H1 (cell line): ENCODE measurements at regions not wholly inside any gene's neighbourhood (a gene's known extent, or its start where the extent isn't known, plus 50 kb on each side); places are given as distances from the start of the nearest gene placed in this dataset.

Experiments used
- BACH1 ChIP-seq: IDR thresholded peaks from 2 replicates; pipeline ENCODE4 v1.6.1; 2012; ENCODE audit warnings: low read length, improper control_type of control experiment
- CHD2 ChIP-seq: IDR thresholded peaks from 2 replicates; pipeline ENCODE4 v1.6.1; 2012; ENCODE audit warnings: low read length, improper control_type of control experiment
- EGR1 ChIP-seq: IDR thresholded peaks from 2 replicates; pipeline ENCODE4 v1.6.1; 2011; ENCODE audit warnings: low read depth, low read length, borderline replicate concordance
- RAD21 ChIP-seq, 2 experiments: IDR thresholded peaks in 1 of 2; conservative IDR thresholded peaks in 1 of 2; 2 replicates each; pipeline ENCODE4 v1.6.1; 2011; ENCODE audit warnings: low read depth in 2 of 2, low read length in 2 of 2, improper control_type of control experiment in 1 of 2, inconsistent platforms in 1 of 2, mild to moderate bottlenecking in 1 of 2, moderate library complexity in 1 of 2
- SAP30 ChIP-seq: fragments of 300-600 bp; sonication (generic); IDR thresholded peaks from 2 replicates; pipeline ENCODE4 v1.7.1; 2012; ENCODE audit warnings: low read length, moderate library complexity, mild to moderate bottlenecking, inconsistent platforms; ENCODE audit not compliant: insufficient read depth, insufficient replicate concordance
- SUZ12 ChIP-seq: fragments of 200-600 bp; sonication (generic); IDR thresholded peaks from 2 replicates; pipeline ENCODE4 v1.6.1; 2012; ENCODE audit warnings: mild to moderate bottlenecking, inconsistent platforms, low read length, moderate library complexity, mixed read lengths
- TCF12 ChIP-seq: IDR thresholded peaks from 2 replicates; pipeline ENCODE4 v1.6.1; 2011; ENCODE audit warnings: low read depth, mild to moderate bottlenecking, low read length
- TF ChIP-seq, protein P1 (sequence below): fragments of 300-600 bp; sonication (generic); IDR thresholded peaks from 2 replicates; pipeline ENCODE4 v1.7.1; 2012; ENCODE audit warnings: low read length, moderate library complexity, mild to moderate bottlenecking, inconsistent platforms; ENCODE audit not compliant: insufficient replicate concordance

DNA sequence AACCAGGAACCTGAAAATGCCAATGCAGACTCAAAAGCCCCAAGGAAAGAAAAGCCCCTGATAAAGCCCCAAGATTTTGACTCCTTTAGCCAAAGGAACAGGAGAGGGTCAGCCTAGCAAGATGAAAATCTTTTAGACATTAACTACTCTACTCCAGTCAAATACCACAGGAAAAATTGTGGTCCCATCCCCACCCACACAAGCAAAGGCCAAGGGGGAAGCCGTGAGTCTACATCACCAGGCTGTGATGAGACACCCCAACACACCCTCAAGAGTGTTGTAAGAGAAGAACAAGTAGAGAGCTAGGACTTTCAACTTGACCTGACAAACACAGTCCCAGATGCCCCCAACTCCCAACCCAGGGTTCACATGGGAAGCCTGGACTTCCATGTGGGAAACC is 192.8 kb upstream of the NR5A2 start (continued):
- TF ChIP-seq, protein P1, sequence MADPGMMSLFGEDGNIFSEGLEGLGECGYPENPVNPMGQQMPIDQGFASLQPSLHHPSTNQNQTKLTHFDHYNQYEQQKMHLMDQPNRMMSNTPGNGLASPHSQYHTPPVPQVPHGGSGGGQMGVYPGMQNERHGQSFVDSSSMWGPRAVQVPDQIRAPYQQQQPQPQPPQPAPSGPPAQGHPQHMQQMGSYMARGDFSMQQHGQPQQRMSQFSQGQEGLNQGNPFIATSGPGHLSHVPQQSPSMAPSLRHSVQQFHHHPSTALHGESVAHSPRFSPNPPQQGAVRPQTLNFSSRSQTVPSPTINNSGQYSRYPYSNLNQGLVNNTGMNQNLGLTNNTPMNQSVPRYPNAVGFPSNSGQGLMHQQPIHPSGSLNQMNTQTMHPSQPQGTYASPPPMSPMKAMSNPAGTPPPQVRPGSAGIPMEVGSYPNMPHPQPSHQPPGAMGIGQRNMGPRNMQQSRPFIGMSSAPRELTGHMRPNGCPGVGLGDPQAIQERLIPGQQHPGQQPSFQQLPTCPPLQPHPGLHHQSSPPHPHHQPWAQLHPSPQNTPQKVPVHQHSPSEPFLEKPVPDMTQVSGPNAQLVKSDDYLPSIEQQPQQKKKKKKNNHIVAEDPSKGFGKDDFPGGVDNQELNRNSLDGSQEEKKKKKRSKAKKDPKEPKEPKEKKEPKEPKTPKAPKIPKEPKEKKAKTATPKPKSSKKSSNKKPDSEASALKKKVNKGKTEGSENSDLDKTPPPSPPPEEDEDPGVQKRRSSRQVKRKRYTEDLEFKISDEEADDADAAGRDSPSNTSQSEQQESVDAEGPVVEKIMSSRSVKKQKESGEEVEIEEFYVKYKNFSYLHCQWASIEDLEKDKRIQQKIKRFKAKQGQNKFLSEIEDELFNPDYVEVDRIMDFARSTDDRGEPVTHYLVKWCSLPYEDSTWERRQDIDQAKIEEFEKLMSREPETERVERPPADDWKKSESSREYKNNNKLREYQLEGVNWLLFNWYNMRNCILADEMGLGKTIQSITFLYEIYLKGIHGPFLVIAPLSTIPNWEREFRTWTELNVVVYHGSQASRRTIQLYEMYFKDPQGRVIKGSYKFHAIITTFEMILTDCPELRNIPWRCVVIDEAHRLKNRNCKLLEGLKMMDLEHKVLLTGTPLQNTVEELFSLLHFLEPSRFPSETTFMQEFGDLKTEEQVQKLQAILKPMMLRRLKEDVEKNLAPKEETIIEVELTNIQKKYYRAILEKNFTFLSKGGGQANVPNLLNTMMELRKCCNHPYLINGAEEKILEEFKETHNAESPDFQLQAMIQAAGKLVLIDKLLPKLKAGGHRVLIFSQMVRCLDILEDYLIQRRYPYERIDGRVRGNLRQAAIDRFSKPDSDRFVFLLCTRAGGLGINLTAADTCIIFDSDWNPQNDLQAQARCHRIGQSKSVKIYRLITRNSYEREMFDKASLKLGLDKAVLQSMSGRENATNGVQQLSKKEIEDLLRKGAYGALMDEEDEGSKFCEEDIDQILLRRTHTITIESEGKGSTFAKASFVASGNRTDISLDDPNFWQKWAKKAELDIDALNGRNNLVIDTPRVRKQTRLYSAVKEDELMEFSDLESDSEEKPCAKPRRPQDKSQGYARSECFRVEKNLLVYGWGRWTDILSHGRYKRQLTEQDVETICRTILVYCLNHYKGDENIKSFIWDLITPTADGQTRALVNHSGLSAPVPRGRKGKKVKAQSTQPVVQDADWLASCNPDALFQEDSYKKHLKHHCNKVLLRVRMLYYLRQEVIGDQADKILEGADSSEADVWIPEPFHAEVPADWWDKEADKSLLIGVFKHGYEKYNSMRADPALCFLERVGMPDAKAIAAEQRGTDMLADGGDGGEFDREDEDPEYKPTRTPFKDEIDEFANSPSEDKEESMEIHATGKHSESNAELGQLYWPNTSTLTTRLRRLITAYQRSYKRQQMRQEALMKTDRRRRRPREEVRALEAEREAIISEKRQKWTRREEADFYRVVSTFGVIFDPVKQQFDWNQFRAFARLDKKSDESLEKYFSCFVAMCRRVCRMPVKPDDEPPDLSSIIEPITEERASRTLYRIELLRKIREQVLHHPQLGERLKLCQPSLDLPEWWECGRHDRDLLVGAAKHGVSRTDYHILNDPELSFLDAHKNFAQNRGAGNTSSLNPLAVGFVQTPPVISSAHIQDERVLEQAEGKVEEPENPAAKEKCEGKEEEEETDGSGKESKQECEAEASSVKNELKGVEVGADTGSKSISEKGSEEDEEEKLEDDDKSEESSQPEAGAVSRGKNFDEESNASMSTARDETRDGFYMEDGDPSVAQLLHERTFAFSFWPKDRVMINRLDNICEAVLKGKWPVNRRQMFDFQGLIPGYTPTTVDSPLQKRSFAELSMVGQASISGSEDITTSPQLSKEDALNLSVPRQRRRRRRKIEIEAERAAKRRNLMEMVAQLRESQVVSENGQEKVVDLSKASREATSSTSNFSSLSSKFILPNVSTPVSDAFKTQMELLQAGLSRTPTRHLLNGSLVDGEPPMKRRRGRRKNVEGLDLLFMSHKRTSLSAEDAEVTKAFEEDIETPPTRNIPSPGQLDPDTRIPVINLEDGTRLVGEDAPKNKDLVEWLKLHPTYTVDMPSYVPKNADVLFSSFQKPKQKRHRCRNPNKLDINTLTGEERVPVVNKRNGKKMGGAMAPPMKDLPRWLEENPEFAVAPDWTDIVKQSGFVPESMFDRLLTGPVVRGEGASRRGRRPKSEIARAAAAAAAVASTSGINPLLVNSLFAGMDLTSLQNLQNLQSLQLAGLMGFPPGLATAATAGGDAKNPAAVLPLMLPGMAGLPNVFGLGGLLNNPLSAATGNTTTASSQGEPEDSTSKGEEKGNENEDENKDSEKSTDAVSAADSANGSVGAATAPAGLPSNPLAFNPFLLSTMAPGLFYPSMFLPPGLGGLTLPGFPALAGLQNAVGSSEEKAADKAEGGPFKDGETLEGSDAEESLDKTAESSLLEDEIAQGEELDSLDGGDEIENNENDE = no peak
- TF ChIP-seq RAD21 (IDR thresholded peaks at IDR 0.05 in 1 of 2, conservative IDR thresholded peaks at IDR 0.05 in 1 of 2; ENCODE audit: low read depth in 2 of 2, low read length in 2 of 2) = no peak
- no peak for TF ChIP-seq EGR1
- no peak for TF ChIP-seq SUZ12
- TF ChIP-seq SAP30 = no peak
- no peak for TF ChIP-seq BACH1
- TF ChIP-seq CHD2 = no peak
- no peak for TF ChIP-seq TCF12
- TF ChIP-seq, all 59 proteins: peak for 0
